22Rv1 (cell line): ENCODE measurements at regions not wholly inside any gene's neighbourhood (a gene's known extent, or its start where the extent isn't known, plus 50 kb on each side); places are given as distances from the start of the nearest gene placed in this dataset.

ENCODE experiments used
- H3K27ac ChIP-seq: fragments of 450-650 bp; 2 replicates; pipeline ENCODE4 v1.5.1; 2017
- ZFX ChIP-seq: fragments of 450-650 bp; IDR thresholded peaks from 2 replicates; pipeline ENCODE4 v1.6.1; 2017; ENCODE audit warnings: antibody characterized with exemption, borderline replicate concordance
- TF ChIP-seq, protein P1 (sequence below): fragments of 450-650 bp; IDR thresholded peaks from 2 replicates; pipeline ENCODE4 v1.5.1; 2017; ENCODE audit warnings: mild to moderate bottlenecking

DNA sequence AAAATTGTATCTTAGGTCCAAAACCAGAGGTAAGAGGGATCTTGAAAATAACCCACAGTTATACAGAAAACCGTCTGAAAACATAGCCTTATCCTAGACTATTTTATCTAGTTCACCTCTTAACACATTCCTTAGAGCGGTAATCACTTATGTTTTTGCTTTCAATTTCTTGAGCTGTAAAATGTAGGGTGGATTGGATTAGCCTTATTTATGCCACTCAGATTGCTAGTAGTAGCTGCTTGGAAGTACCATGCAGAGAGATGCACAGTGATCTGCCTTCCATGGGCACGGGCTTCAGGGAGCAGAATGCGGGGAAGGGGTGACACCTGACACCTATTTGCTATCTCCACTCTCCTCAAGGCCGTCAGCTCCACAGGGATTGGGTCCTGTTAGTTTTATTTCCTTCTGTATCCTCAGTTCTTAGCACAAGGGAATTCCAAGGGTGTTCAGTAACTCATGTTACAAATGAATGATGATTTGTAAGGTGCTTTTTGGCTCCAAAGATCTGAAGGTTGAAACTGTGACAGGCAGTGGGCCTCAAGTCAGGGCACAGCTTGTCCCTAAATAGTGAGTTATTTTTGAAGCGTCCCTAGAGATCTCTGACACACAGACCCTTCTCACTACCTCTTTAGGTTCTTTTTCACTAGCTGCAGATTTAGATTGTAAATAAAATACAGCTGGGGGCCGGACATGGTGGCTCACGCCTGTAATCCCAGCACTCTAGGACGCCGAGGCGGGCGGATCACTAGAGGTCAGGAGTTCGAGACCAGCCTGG is 64.0 kb upstream of the PMAIP1 start:
- no peak overlapping the region for H3K27ac ChIP-seq
- TF ChIP-seq, protein P1, sequence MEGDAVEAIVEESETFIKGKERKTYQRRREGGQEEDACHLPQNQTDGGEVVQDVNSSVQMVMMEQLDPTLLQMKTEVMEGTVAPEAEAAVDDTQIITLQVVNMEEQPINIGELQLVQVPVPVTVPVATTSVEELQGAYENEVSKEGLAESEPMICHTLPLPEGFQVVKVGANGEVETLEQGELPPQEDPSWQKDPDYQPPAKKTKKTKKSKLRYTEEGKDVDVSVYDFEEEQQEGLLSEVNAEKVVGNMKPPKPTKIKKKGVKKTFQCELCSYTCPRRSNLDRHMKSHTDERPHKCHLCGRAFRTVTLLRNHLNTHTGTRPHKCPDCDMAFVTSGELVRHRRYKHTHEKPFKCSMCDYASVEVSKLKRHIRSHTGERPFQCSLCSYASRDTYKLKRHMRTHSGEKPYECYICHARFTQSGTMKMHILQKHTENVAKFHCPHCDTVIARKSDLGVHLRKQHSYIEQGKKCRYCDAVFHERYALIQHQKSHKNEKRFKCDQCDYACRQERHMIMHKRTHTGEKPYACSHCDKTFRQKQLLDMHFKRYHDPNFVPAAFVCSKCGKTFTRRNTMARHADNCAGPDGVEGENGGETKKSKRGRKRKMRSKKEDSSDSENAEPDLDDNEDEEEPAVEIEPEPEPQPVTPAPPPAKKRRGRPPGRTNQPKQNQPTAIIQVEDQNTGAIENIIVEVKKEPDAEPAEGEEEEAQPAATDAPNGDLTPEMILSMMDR = no peak
- no peak for TF ChIP-seq ZFX

DNA sequence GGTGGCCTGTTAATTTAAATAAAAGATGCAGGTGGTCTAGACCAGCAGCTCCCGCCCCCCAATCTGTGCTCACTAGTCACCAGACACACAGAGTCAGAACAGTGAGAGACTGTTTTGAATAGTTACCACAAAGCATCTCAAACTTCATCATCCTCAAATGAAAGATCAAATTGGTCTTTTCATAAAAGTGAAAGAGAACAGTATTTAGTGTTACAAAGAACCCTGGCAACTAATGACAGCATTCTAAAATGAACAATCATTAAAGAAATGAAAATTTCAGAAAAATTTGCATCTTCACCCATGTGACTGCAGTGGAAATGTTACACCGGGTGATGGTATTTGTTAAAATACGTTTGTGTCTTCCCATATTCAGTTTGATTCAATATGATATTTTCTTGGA is 65.5 kb upstream of the PMAIP1 start:
- TF ChIP-seq, protein P1 = no peak
- TF ChIP-seq ZFX = no peak
- H3K27ac ChIP-seq = no peak overlapping the region

DNA sequence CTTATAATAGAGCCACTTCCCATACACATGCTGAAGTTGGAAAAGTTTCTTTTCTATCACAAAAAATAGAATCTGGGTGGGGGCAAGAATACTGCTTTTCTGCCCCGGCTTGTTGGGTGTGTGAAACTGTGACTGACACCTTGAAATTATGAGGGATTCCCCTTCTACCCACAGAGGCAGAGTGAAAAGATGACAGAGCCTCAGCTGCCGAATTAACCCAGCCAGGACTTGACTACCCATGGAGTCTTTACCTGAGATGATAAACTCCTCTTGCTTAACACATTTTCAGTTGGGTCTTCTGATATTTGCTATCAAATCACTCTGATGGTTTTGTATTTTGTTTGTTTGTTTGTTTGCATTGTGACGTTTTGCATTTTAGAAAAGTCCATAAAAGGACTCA is 66.0 kb upstream of the PMAIP1 start:
- no peak overlapping the region for H3K27ac ChIP-seq

DNA sequence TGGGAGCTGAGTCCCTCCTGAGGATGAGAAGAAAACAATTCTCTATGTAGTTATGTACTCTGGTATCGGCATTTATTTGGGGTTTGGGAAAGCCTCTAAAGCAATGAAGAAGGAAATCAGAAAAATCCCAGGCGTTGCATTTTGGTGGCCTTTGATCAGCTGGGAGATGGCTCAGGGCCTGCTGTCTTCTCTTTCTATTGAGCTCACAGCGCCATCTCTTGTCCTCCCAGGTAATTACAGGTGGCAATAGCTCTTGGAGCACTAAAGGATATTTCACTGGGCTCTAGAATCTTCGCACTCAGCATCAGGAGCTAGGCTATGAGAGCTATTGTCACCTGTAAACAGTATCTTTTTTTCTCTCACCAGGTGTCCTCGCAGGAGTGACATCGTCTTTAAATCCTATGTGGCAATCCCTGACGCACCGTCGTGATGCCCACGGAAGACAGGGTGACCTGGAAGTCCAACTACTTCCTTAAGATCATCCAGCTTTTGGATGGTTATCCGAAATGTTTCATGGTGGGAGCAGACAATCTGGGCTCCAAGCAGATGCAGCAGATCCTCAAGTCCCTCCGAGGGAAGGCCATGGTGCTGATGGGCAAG is 76.1 kb upstream of the PMAIP1 start:
- no peak overlapping the region for H3K27ac ChIP-seq
- TF ChIP-seq, protein P1 = peak; percentile 81
- no peak for TF ChIP-seq ZFX

More for the DNA sequence above, 66.0 kb upstream of the PMAIP1 start:
- no peak for TF ChIP-seq ZFX
- TF ChIP-seq, protein P1 = no peak

DNA sequence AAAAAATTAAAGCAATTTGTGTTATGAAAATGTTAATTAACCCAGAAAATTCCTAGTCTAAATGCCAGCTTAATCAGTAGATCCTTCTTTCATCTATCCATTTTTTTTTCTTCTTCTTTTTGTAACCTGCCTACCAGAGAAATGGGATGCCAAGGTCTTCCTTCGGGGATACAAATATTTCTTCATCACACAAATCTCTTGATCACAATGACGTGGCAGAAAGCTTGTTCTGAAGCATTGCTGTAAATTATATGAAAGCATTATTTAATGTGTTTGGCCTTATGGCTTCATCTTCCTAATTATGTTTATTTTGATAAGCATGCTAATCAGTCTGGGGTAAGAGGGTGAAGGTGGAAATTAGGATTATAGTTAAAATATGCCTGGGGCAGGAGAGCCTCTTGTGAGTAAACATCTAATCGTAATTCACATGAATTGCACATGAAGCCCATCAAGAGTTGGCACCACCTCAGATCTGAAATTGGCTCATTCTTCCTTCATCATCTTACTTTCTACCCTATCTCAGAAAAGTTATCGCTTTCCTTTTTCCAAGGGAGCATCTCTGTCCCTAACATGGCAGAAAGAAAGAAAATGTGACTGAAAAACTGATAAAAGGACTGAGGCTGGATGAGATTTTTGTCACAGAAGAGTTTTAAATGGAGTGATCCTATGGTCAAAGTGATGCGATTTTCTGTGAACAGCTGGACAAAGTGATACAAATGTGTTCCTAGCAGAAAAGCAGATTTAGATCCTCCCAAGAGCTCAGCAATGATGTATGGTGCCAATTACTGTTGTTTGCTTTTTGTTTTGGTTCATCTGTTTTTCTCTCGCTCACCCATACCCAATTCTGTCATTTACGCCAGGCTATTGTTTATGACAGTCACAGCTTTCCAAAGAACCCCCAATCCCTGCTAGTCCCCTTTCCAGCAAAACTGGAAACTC is 76.9 kb upstream of the PMAIP1 start:
- H3K27ac ChIP-seq = no peak overlapping the region
- TF ChIP-seq, protein P1 = no peak
- no peak for TF ChIP-seq ZFX

DNA sequence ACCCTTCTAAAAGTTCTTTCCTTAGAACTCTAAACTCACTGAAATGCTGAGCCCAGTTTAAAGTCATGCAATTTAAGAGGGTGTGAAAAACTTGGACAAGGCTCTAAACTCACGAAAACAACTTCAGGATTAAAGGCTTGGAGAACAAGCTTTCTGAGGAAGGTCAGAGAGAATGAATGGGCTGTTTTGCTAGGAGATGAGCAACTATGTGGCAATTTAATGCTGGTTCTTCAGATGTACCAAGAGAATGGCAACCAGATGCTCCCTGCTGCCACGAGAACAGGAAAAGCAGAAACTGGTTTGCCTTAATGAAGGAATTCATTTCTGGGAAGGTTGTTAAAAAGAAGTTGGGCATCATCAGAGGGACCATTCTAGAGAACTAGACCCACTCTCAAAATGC is 77.8 kb upstream of the PMAIP1 start:
- H3K27ac ChIP-seq = no peak overlapping the region
- TF ChIP-seq, protein P1 = no peak
- no peak for TF ChIP-seq ZFX
